Kidney (tissue), 13 donors: ENCODE measurements at regions not wholly inside any gene's neighbourhood (a gene's known extent, or its start where the extent isn't known, plus 50 kb on each side); places are given as distances from the start of the nearest gene placed in this dataset.
A peak's percentile ranks its signal among the peaks of the same experiment; 100 is the strongest.

ENCODE experiments used
- DNase-seq, 5 donors: peaks; one replicate each; pipeline ENCODE4 v3.0.0-alpha.2; 2013 to 2020
- FAIRE-seq: peaks from 2 replicates; lab custom pipeline; 2012; peaks lifted over from hg19 to GRCh38; lab: Jason Lieb, UNC
- H3K27ac ChIP-seq, 2 donors: one replicate each; pipeline ENCODE4 v1.7.0; 2013; ENCODE audit warnings: low read depth in 2 of 2, low read length in 2 of 2, inconsistent platforms in 1 of 2
- H3K27me3 ChIP-seq: one replicate; pipeline ENCODE4 v1.7.1; 2013; ENCODE audit warnings: low read length, inconsistent platforms; ENCODE audit not compliant: control insufficient read depth, insufficient read depth
- H3K36me3 ChIP-seq, 3 donors: one replicate each; pipeline versions ENCODE4 v1.7.0 to v1.7.1; 2013; ENCODE audit warnings: low read length in 3 of 3, control low read depth in 1 of 3, inconsistent platforms in 1 of 3; ENCODE audit not compliant: insufficient read depth in 3 of 3, control insufficient read depth in 2 of 3
- H3K4me1 ChIP-seq, 3 donors: one replicate each; pipeline versions ENCODE4 v1.7.0 to v1.7.1; 2013; ENCODE audit warnings: low read length in 3 of 3, inconsistent platforms in 1 of 3, low read depth in 1 of 3; ENCODE audit not compliant: control insufficient read depth in 2 of 3, insufficient read depth in 2 of 3
- H3K4me3 ChIP-seq, 3 donors: one replicate each; pipeline versions ENCODE4 v1.7.0 to v1.8.1; 2013; ENCODE audit warnings: low read length in 3 of 3, control low read depth in 1 of 3, inconsistent platforms in 1 of 3
- H3K9ac ChIP-seq, 3 donors: one replicate each; pipeline versions ENCODE4 v1.7.0 to v1.7.1; 2013; ENCODE audit warnings: low read length in 3 of 3, control low read depth in 1 of 3, inconsistent platforms in 1 of 3
- H3K9me3 ChIP-seq, 3 donors: one replicate each; pipeline versions ENCODE4 v1.7.0 to v1.7.1; 2013; ENCODE audit warnings: low read length in 3 of 3, control low read depth in 1 of 3, inconsistent platforms in 1 of 3; ENCODE audit not compliant: control insufficient read depth in 2 of 3, insufficient read depth in 1 of 3
- CTCF ChIP-seq: IDR thresholded peaks from 3 replicates; pipeline ENCODE4 v1.5.1; 2012; ENCODE audit warnings: mild to moderate bottlenecking, moderate library complexity, borderline replicate concordance; ENCODE audit not compliant: insufficient read depth; ENCODE audit errors: extremely low read depth
- intact Hi-C: fragments of 100-400 bp; cut with DNase I; formaldehyde crosslinking; loops from one replicate; pipeline ENCODE4 v1.11.1; 2022
- donor health status: control.
- donor health status: control.
- donor health status: control.
- donor health status: control.
- donor health status: control.
- donor health status: DM: yes; HTN: yes; CAD: no.
- donor health status: Normal renal cell carcinoma (clear cell type).

- Histone ChIP-seq H3K36me3 (no peaks in the 10 kb centered on the region), H3K9me3 (no peaks in the 10 kb centered on the region), H3K9ac (no peak overlapping the region), H3K27me3 (no peaks in the 10 kb centered on the region), H3K4me1 (no peaks in the 10 kb centered on the region), H3K4me3 (no peak overlapping the region), H3K27ac (no peak overlapping the region)
- FAIRE-seq (no peak), DNase-seq (peak in 1 of 5 donors; percentile 1)
- intact Hi-C loops = no loop called here
- no peak for TF ChIP-seq CTCF
Observed at GRCh38 chr4:166290426-166290825, 417.4 kb downstream of the TLL1 start.

GRCh38 chr4:166293556-166293955, 420.5 kb downstream of the TLL1 start:
- FAIRE-seq (no peak), DNase-seq (no peak)
- H3K4me3 ChIP-seq = no peak overlapping the region
- no peaks in the 10 kb centered on the region for H3K27me3 ChIP-seq
- intact Hi-C loops = no loop called here
- no peak overlapping the region for H3K9ac ChIP-seq
- no peaks in the 10 kb centered on the region for H3K4me1 ChIP-seq
- no peak for TF ChIP-seq CTCF
- H3K36me3 ChIP-seq = no peaks in the 10 kb centered on the region
- no peaks in the 10 kb centered on the region for H3K9me3 ChIP-seq
- H3K27ac ChIP-seq = no peak overlapping the region

GRCh38 chr4:166301266-166301665, 428.2 kb downstream of the TLL1 start:
- no peaks in the 10 kb centered on the region for H3K27me3 ChIP-seq
- intact Hi-C loops = no loop called here
- no peak overlapping the region for H3K4me3 ChIP-seq
- no peak overlapping the region for H3K9ac ChIP-seq
- FAIRE-seq (no peak), DNase-seq (no peak)
- H3K27ac ChIP-seq = no peak overlapping the region
- no peaks in the 10 kb centered on the region for H3K36me3 ChIP-seq
- TF ChIP-seq CTCF = no peak
- H3K4me1 ChIP-seq = no peaks in the 10 kb centered on the region
- H3K9me3 ChIP-seq = no peaks in the 10 kb centered on the region

GRCh38 chr4:166308647-166309046, 435.6 kb downstream of the TLL1 start:
- no peak overlapping the region for H3K4me3 ChIP-seq
- H3K9ac ChIP-seq = no peak overlapping the region
- no peaks in the 10 kb centered on the region for H3K27me3 ChIP-seq
- TF ChIP-seq CTCF = no peak
- DNase-seq = no peak
- intact Hi-C loops = no loop called here
- no peaks in the 10 kb centered on the region for H3K36me3 ChIP-seq
- no peak for FAIRE-seq
- no peak overlapping the region for H3K27ac ChIP-seq
- no peaks in the 10 kb centered on the region for H3K9me3 ChIP-seq
- H3K4me1 ChIP-seq = no peaks in the 10 kb centered on the region
